ENCODE measurements at regions not wholly inside any gene's neighbourhood (a gene's known extent, or its start where the extent isn't known, plus 50 kb on each side); places are given as distances from the start of the nearest gene placed in this dataset.
"Not testable (repeated sequence)": the region's sequence is repeated elsewhere in the genome, so short reads cannot be mapped to it uniquely, and the experiment has no call there.

DNA sequence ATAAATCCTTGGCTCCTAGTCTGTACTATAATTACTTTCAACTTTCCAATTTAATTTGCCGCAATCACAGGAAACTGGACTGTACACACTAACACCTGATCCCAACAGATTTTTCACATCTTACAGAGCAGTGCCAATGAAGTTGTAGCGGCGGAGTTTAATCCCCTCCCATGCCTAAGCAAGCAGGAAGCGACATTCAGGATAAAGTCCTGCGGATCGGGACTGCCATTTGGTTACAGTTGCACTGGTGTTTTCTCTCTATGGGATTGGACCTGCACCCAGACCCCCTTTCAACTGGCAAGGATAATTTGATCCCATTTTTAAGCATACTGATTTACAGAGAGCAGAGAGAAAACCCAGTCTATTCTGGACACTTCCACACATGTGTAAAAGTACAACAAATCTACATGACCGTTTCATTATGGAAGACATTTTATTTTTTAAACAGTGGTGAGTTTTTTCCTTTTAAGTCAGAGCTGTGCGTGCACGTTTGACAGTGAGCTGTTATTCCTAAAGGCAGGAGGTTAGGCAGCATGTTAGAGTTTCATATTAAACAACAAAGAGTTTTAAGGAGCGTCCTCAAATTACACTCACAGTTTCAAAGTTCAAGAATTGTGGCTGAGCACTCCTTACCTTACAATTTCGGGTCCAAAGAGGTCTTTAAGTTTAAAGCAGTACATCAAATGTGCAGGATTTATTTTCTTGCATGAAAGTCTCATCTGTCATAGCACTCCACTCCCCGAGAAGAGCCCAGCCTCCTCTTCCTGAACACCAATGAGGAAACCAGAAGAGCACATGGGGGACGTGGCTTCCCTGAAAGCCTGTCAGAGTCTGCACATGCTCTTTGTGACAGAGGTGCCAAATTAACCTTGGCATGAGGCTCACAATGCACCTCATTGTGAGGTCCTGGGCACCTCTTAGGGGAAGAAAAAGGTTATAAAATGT lies 141.6 kb upstream of the RFC3 start:
- Histone ChIP-seq H3K4me1 (ENCODE audit: control insufficient read depth, insufficient read depth, low read length) (peaks cover 41% of the 10 kb centered on the region), H3K4me3 (ENCODE audit: low read length) (peak overlapping the region; percentile 43), H3K9ac (ENCODE audit: low read length) (peak overlapping the region; percentile 45), H3K27me3 (ENCODE audit: control insufficient read depth, insufficient read depth, low read length) (no peaks in the 10 kb centered on the region), H3K36me3 (ENCODE audit: control insufficient read depth, insufficient read depth, low read length) (no peaks in the 10 kb centered on the region), H3K9me3 (ENCODE audit: control insufficient read depth, low read length) (no peaks in the 10 kb centered on the region)

DNA sequence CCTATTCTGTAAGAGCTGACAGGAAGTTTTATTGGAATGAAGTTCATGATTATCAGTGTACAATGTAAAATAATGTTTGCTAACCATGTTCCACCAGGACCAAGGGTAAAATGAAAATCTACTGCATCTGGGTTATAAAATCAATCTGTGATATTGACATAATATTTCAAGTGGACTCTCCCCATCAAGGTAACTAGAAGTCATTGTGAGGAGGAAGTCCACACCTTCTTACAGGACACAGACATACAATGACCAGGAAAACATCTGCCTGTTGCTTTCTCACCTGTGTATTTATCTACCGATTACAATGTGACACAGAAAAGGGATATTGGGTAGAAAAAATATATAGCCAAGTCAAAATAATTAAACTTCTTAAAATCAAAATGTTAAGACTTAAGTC lies 140.7 kb upstream of the RFC3 start:
- H3K4me3 ChIP-seq (ENCODE audit: low read length) = no peak overlapping the region
- H3K9ac ChIP-seq (ENCODE audit: low read length) = peak overlapping the region; percentile 41
- peaks cover 41% of the 10 kb centered on the region for H3K4me1 ChIP-seq (ENCODE audit: control insufficient read depth, insufficient read depth, low read length)
- H3K9me3 ChIP-seq (ENCODE audit: control insufficient read depth, low read length) = no peaks in the 10 kb centered on the region
- no peaks in the 10 kb centered on the region for H3K36me3 ChIP-seq (ENCODE audit: control insufficient read depth, insufficient read depth, low read length)
- no peaks in the 10 kb centered on the region for H3K27me3 ChIP-seq (ENCODE audit: control insufficient read depth, insufficient read depth, low read length)

DNA sequence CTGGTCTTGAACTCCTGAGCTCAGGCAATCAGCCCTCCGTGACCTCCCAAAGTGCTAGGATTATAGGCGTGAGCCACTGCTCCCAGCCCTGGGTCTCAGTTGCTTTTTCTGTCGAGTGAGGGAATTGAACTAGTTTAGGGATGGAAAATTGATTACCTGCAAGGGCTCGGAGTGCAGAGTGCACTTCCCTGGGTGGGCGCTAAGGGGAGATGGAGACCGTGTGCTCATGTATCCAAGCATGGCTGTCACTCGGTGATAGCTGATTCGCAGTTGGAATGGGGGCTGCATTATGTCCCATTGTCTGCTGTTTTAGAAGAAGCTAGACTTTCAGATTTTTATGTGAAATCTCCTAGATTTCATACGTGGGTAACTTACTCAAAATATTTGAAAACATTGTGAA lies 139.9 kb upstream of the RFC3 start:
- no peaks in the 10 kb centered on the region for H3K27me3 ChIP-seq (ENCODE audit: control insufficient read depth, insufficient read depth, low read length)
- no peak overlapping the region for H3K9ac ChIP-seq (ENCODE audit: low read length)
- H3K4me1 ChIP-seq (ENCODE audit: control insufficient read depth, insufficient read depth, low read length) = peaks cover 41% of the 10 kb centered on the region
- no peaks in the 10 kb centered on the region for H3K9me3 ChIP-seq (ENCODE audit: control insufficient read depth, low read length)
- no peak overlapping the region for H3K4me3 ChIP-seq (ENCODE audit: low read length)
- no peaks in the 10 kb centered on the region for H3K36me3 ChIP-seq (ENCODE audit: control insufficient read depth, insufficient read depth, low read length)

DNA sequence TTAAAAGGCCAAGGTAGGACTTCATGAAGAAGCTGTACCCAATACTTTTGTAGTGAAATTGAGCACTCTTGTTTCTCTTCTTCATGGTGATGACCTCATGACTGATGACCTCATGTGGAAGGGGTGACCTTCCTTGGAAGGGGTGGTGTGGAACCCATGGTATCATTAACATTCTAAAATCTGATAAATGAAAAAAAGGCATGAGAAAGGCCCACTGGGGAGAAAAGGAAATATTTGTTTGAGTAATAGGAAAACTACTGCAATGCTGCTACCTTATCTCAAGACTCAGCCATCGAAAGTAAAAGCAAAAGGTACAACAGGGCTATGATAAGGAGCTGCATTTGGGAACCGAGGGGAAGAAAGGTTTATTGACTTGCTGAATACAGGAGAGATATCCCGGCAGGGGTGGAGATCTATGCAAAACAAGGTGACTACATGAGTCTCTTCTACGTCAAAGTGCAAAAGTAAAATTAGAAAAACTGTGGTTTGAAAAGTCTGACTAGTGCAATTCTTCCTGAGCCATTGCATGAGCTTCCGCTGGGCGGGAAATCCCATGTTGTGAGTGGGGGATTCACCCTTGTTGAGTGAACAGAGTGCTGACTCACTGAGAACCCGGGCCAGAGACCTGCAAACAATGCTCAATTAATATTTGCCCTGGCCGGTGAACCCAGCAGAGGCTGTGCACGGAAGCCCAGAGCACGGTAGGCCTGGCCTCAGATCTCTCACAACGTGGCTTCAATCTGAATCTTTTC lies 138.9 kb upstream of the RFC3 start:
- H3K4me1 ChIP-seq (ENCODE audit: control insufficient read depth, insufficient read depth, low read length) = peaks cover 41% of the 10 kb centered on the region
- H3K9ac ChIP-seq (ENCODE audit: low read length) = peak overlapping the region; percentile 68
- no peaks in the 10 kb centered on the region for H3K27me3 ChIP-seq (ENCODE audit: control insufficient read depth, insufficient read depth, low read length)
- no peaks in the 10 kb centered on the region for H3K9me3 ChIP-seq (ENCODE audit: control insufficient read depth, low read length)
- H3K36me3 ChIP-seq (ENCODE audit: control insufficient read depth, insufficient read depth, low read length) = no peaks in the 10 kb centered on the region
- H3K4me3 ChIP-seq (ENCODE audit: low read length) = no peak overlapping the region

DNA sequence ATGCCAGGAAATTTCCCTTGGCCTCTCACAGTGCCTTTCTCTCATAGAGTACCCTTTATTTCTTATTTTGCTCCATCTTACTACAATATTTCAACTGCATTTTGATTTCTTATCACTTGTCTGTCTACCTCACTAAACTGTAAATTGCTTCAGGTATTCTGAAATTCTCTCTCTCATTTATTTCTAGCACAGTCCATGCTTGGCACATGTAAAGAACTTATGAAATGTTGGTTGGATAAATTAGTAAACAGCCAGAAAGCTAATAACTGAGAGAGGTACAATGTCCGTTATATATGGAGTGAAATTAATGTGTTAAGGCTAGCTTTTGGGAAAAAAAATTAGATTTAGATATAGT lies 138.3 kb upstream of the RFC3 start:
- Histone ChIP-seq H3K4me1 (ENCODE audit: control insufficient read depth, insufficient read depth, low read length) (peaks cover 41% of the 10 kb centered on the region), H3K9ac (ENCODE audit: low read length) (peak overlapping the region; percentile 68)

DNA sequence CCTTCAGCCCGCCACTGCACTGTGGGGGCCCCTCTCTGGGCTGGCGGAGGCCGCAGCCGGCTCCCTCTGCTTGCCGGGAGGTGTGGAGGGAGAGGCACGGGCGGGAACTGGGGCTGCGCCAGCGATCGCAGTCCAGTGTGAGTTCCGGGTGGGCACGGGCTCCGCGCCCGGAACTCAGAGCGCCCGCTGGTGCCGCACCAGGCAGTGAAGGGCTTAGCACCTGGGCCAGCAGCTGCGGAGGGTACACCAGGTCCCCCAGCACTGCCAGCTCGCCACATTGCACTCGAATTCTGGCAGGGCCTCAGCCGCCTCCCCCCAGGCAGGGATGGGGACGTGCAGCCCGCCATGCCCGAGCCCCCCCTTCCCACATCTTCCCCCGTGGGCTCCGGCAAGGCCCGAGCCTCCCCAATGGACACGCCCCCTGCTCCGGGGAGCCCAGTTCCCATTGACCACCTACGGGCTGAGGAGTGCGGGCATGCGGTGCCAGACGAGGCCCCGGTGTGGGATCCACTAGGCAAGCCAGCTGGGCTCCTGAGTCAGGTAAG lies 135.9 kb upstream of the RFC3 start:
- H3K4me1 ChIP-seq (ENCODE audit: control insufficient read depth, insufficient read depth, low read length) = peaks cover 28% of the 10 kb centered on the region
- H3K27me3 ChIP-seq (ENCODE audit: control insufficient read depth, insufficient read depth, low read length) = no peaks in the 10 kb centered on the region
- no peak overlapping the region for H3K4me3 ChIP-seq (ENCODE audit: low read length)

More for the DNA sequence above, 138.3 kb upstream of the RFC3 start:
- H3K36me3 ChIP-seq (ENCODE audit: control insufficient read depth, insufficient read depth, low read length) = no peaks in the 10 kb centered on the region
- H3K4me3 ChIP-seq (ENCODE audit: low read length) = no peak overlapping the region
- no peaks in the 10 kb centered on the region for H3K27me3 ChIP-seq (ENCODE audit: control insufficient read depth, insufficient read depth, low read length)
- H3K9me3 ChIP-seq (ENCODE audit: control insufficient read depth, low read length) = no peaks in the 10 kb centered on the region

DNA sequence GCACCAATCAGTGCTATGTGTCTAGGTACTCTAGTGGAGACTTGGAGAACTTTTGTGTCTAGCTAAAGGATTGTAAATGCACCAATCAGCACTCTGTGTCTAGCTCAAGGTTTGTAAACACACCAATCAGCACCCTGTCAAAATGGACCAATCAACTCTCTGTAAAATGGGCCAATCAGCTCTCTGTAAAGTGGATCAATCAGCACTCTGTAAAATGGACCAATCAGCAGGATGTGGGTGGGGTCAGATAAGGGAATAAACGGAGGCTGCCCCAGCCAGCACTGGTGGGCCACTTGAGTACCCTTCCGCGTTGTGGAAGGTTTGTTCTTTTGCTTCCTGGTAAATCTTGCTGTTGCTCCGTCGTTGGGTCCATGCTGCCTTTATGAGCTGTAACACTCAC lies 135.3 kb upstream of the RFC3 start:
- H3K9ac ChIP-seq (ENCODE audit: low read length); H3K36me3 ChIP-seq (ENCODE audit: control insufficient read depth, insufficient read depth, low read length); H3K9me3 ChIP-seq (ENCODE audit: control insufficient read depth, low read length); H3K4me3 ChIP-seq (ENCODE audit: low read length); H3K27me3 ChIP-seq (ENCODE audit: control insufficient read depth, insufficient read depth, low read length): not testable (repeated sequence)
- peaks cover 23% of the 10 kb centered on the region for H3K4me1 ChIP-seq (ENCODE audit: control insufficient read depth, insufficient read depth, low read length)

More for the DNA sequence above, 135.9 kb upstream of the RFC3 start:
- no peaks in the 10 kb centered on the region for H3K36me3 ChIP-seq (ENCODE audit: control insufficient read depth, insufficient read depth, low read length)
- H3K9ac ChIP-seq (ENCODE audit: low read length) = no peak overlapping the region
- H3K9me3 ChIP-seq (ENCODE audit: control insufficient read depth, low read length) = no peaks in the 10 kb centered on the region

DNA sequence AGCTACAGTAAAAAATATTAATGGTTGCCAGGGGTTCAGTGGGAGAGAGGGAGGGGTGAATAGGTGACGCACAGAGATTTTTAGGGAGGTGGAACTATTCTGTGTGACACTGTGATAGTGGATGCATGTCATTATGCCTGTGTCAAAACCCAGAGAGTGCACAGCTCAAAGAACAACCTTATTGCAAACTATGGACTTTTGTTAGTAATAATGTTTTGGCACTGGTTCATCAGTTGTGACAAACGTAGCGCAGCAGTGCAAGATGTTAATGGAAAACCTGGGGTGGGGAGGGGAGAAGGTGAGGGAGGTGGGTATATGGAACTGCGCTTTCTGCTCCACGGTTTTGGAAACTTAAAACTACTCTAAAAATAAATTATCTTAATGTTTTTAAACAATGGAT lies 134.6 kb upstream of the RFC3 start:
- no peak overlapping the region for H3K4me3 ChIP-seq (ENCODE audit: low read length)

DNA sequence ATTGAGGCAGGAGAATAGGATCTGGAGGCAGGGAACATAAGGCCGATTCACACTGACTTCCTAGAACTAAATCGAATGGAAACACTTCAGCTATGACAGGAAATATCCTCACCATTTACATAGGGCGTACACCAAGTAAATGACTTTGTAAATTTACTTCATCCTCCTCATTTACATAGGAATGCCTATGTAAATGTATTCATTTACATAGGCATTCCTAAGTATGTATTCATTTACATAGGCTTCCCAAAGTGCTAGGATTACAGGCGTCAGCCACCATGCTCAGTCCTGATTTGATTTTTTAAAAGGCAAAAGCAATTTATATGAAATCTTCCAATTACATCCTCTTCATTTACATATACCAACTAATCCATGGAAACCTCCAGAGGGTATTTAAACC lies 133.1 kb upstream of the RFC3 start:
- Histone ChIP-seq H3K4me3 (ENCODE audit: low read length) (no peak overlapping the region), H3K4me1 (ENCODE audit: control insufficient read depth, insufficient read depth, low read length) (peaks cover 4% of the 10 kb centered on the region), H3K27me3 (ENCODE audit: control insufficient read depth, insufficient read depth, low read length) (no peaks in the 10 kb centered on the region), H3K9me3 (ENCODE audit: control insufficient read depth, low read length) (no peaks in the 10 kb centered on the region), H3K36me3 (ENCODE audit: control insufficient read depth, insufficient read depth, low read length) (no peaks in the 10 kb centered on the region), H3K9ac (ENCODE audit: low read length) (no peak overlapping the region)

More for the DNA sequence above, 134.6 kb upstream of the RFC3 start:
- Histone ChIP-seq H3K9ac (ENCODE audit: low read length) (no peak overlapping the region), H3K27me3 (ENCODE audit: control insufficient read depth, insufficient read depth, low read length) (no peaks in the 10 kb centered on the region), H3K4me1 (ENCODE audit: control insufficient read depth, insufficient read depth, low read length) (peaks cover 17% of the 10 kb centered on the region), H3K36me3 (ENCODE audit: control insufficient read depth, insufficient read depth, low read length) (no peaks in the 10 kb centered on the region), H3K9me3 (ENCODE audit: control insufficient read depth, low read length) (no peaks in the 10 kb centered on the region)

DNA sequence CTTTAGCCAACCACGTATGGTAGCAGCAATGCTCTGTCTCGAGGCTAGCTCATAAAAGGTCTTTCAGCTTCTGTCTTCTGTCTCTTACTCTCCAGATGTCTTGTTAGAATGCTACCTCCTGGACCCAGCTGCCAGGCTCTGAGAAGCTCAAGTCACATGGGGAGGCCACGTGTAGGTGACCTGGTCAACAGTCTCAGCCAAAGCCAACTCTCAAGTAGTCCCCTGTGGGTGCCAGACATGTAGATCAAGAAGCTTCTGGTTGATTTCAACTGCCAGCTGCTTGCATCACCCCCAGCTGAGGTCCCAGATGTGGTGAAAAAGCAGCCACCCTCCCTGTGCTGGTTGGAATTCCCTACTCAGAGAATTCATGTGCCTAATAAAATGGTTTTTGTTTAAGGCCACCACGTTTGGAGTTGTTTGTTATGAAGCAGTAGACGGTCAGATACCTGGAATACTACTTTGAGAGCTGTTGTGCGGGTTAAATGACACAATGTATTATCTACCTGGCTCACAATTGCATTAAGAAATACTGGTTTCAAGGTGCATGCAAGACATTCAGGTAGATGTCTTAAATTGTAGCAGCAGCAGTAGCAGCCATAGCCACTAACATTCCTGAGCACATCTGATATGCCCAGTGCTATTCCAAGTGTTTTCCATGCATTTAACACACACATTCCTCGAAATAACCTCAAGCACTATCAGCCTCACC lies 131.0 kb upstream of the RFC3 start:
- no peaks in the 10 kb centered on the region for H3K4me1 ChIP-seq (ENCODE audit: control insufficient read depth, insufficient read depth, low read length)
- no peaks in the 10 kb centered on the region for H3K9me3 ChIP-seq (ENCODE audit: control insufficient read depth, low read length)
- H3K36me3 ChIP-seq (ENCODE audit: control insufficient read depth, insufficient read depth, low read length) = no peaks in the 10 kb centered on the region
- H3K27me3 ChIP-seq (ENCODE audit: control insufficient read depth, insufficient read depth, low read length) = no peaks in the 10 kb centered on the region
- no peak overlapping the region for H3K9ac ChIP-seq (ENCODE audit: low read length)
- H3K4me3 ChIP-seq (ENCODE audit: low read length) = no peak overlapping the region

DNA sequence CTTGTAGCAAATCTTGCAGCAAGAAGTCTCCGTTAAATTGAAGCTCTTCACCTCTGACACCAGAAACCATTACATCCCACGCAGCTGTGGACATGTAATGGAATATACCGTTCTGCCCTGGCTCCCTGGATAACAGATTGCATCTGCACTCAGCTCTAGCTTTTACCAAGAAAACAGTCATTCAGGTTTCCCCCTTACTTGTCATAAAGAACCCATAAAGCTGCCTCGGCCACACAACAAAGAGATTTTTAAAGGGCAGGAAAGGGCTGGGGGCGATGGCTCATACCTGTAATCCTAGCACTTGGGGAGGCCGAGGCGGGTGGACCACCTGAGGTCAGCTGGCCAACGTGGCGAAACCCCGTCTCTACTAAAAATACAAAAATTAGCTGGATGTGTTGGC lies 127.6 kb upstream of the RFC3 start:
- Histone ChIP-seq H3K4me3 (ENCODE audit: low read length) (no peak overlapping the region), H3K27me3 (ENCODE audit: control insufficient read depth, insufficient read depth, low read length) (no peaks in the 10 kb centered on the region), H3K9me3 (ENCODE audit: control insufficient read depth, low read length) (no peaks in the 10 kb centered on the region), H3K36me3 (ENCODE audit: control insufficient read depth, insufficient read depth, low read length) (no peaks in the 10 kb centered on the region), H3K9ac (ENCODE audit: low read length) (no peak overlapping the region), H3K4me1 (ENCODE audit: control insufficient read depth, insufficient read depth, low read length) (no peaks in the 10 kb centered on the region)

All from mucosa of stomach (tissue), 1 donor.